ENCODE measurements at regions not wholly inside any gene's neighbourhood (a gene's known extent, or its start where the extent isn't known, plus 50 kb on each side); places are given as distances from the start of the nearest gene placed in this dataset.

DNA sequence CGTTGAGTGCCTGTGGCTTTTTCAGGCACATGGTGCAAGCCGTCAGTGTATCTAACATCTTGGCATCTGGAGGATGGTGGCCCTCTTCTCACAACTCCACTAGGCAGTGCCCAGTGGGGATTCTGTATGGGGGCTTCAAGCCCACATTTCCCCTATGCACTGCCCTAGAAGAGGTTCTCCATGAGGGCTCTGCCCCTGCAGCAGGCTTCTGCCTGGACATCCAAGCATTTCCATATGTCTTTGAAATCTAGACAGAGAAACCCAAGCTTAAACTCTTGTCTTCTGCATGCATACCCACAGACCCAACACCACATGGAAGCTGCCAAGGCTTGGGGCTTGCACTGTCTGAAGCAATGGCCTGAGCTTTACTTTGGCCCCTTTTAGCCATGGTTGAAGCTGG is 146.4 kb downstream of the ARL4A start:
- Histone ChIP-seq H3K9me3 (replicated peaks; ENCODE audit: control insufficient read depth, insufficient read depth, low read length) (peaks cover 2% of the 10 kb centered on the region), H3K79me2 (ENCODE audit: control insufficient read depth, insufficient read depth, low read length) (no peaks in the 10 kb centered on the region), H3K4me1 (ENCODE audit: control insufficient read depth, extremely low read depth, insufficient read depth, low read length) (no peaks in the 10 kb centered on the region), H3K4me2 (ENCODE audit: insufficient read depth, low read length) (no peak overlapping the region), H4K20me1 (replicated peaks; ENCODE audit: control insufficient read depth, extremely low read depth, insufficient read depth, low read length) (no peaks in the 10 kb centered on the region), H2AFZ (ENCODE audit: low read depth, low read length) (no peak overlapping the region), H3K36me3 (ENCODE audit: control insufficient read depth in 2 of 2, extremely low read depth in 1 of 2, insufficient read depth in 2 of 2, low read length in 2 of 2) (no peaks in the 10 kb centered on the region), H3K27ac (ENCODE audit: insufficient read depth, low read depth, low read length) (no peak overlapping the region), H3K27me3 (ENCODE audit: control insufficient read depth in 2 of 2, insufficient read depth in 2 of 2, low read length in 2 of 2) (no peaks in the 10 kb centered on the region), H3K9me1 (replicated peaks; ENCODE audit: control insufficient read depth, extremely low read depth, insufficient read depth, low read length) (no peaks in the 10 kb centered on the region), H3K9ac (replicated peaks; ENCODE audit: extremely low read depth, insufficient read depth, low read length) (no peak overlapping the region), H3K4me3 (replicated peaks in 1 of 3; ENCODE audit: insufficient read depth in 1 of 3, low read depth in 1 of 3, low read length in 3 of 3) (no peak overlapping the region)
- TF ChIP-seq EZH2 (IDR thresholded peaks at IDR 0.05; ENCODE audit: borderline replicate concordance, low read depth, low read length, severe bottlenecking) = no peak
- TF ChIP-seq JUN (IDR thresholded peaks at IDR 0.05; ENCODE audit: borderline replicate concordance, insufficient read depth, insufficient read length, low read depth) = no peak
- TF ChIP-seq, protein P1, sequence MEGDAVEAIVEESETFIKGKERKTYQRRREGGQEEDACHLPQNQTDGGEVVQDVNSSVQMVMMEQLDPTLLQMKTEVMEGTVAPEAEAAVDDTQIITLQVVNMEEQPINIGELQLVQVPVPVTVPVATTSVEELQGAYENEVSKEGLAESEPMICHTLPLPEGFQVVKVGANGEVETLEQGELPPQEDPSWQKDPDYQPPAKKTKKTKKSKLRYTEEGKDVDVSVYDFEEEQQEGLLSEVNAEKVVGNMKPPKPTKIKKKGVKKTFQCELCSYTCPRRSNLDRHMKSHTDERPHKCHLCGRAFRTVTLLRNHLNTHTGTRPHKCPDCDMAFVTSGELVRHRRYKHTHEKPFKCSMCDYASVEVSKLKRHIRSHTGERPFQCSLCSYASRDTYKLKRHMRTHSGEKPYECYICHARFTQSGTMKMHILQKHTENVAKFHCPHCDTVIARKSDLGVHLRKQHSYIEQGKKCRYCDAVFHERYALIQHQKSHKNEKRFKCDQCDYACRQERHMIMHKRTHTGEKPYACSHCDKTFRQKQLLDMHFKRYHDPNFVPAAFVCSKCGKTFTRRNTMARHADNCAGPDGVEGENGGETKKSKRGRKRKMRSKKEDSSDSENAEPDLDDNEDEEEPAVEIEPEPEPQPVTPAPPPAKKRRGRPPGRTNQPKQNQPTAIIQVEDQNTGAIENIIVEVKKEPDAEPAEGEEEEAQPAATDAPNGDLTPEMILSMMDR (IDR thresholded peaks at IDR 0.05; ENCODE audit: extremely low read depth in 1 of 2, insufficient read depth in 1 of 2, low read depth in 1 of 2, low read length in 2 of 2) = no peak
- TF ChIP-seq, protein P2, sequence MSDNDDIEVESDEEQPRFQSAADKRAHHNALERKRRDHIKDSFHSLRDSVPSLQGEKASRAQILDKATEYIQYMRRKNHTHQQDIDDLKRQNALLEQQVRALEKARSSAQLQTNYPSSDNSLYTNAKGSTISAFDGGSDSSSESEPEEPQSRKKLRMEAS (IDR thresholded peaks at IDR 0.05; ENCODE audit: insufficient read depth, insufficient read length) = no peak
- no peak for TF ChIP-seq GATA2 (IDR thresholded peaks at IDR 0.05; ENCODE audit: insufficient read depth, insufficient read length, low read depth, low read length)
- no peak for TF ChIP-seq FOS (IDR thresholded peaks at IDR 0.05; ENCODE audit: borderline replicate concordance, insufficient read depth, low read length)
- no peak for TF ChIP-seq POLR2AphosphoS5 (IDR thresholded peaks at IDR 0.05; ENCODE audit: insufficient read depth, low read depth, low read length)
- no peak for TF ChIP-seq POLR2A (IDR thresholded peaks at IDR 0.05; ENCODE audit: low read depth, low read length)
- no peak for TF ChIP-seq MYC (IDR thresholded peaks at IDR 0.05; ENCODE audit: low read depth, low read length)
- BruUV-seq (replicated peaks) = no TSS peak
- FAIRE-seq = no peak
- DNase-seq (ENCODE audit: low read depth, low spot score) = no peak
- intact Hi-C loops (cut with micrococcal nuclease) (no loop called here), dilution Hi-C loops (cut with MboI; ENCODE audit: extremely low pct_ligation_motif_present, low sequenced_read_pairs) (no loop called here)
- ChIA-PET POLR2A (no interaction called here), CTCF (no interaction called here)

Data from endothelial cell of umbilical vein (primary cell).